M059J (cell line): ENCODE measurements at regions not wholly inside any gene's neighbourhood (a gene's known extent, or its start where the extent isn't known, plus 50 kb on each side); places are given as distances from the start of the nearest gene placed in this dataset.

Experiments used
- DNase-seq: peaks from one replicate; pipeline ENCODE4 v3.0.0-alpha.2; 2012; ENCODE audit warnings: low read depth

DNA sequence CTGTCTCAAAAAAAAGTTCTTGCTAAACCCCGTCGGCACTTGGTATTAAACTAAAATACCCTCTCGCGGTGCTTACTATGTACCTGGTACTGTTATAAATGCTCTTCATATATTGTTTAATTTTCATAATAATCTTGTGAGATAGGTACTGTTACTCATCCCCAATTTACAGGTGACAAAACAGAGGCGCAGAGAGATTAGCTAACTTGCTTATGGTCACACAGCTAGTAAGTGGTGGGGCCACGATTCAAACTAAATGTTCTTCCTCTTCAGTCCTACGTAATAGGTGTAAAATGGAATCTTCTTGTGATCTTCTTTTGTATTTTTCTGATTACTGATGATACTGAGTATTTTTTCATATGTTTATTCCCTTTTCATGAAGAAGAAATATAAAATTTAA is 51.3 kb downstream of the TET3 start:
- no peak for DNase-seq

DNA sequence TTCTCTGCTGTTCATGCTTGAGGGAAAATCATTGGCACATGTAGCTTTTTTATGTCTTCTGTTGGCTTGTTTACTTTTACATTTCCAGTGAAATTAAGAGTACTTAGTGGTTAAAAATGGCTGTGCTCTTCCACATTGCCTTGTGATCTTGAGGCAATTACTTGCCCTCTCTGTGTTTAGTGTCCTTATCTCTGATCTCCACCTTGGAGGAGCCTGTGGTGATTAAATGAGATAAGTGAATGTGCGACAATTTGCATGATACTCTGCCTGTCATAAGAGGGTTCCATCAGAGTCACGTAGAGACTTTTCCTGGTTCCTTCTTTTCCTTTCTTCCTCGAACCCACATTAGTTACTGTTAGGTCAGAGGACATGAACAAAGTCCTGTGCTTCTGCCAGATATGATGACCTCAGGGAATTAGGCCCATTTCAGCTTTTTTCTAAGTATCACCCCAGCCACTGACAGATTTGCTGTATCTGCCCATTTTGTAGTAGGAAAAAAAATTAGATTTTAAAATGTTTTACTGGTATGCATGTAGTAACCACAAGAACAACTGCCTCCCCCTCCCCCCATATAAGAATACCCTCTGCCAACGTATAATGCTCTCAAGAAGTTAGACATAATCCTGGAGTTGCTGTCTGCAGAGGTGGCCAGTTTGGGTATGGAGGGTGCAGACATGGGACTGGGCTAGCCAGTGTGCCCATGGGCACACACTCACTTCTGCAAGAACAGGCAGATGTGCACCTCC is 51.9 kb downstream of the TET3 start:
- DNase-seq: no peak

- no peak for DNase-seq
Observed at GRCh38 chr2:74037379-74037860, 52.7 kb downstream of the TET3 start.

DNA sequence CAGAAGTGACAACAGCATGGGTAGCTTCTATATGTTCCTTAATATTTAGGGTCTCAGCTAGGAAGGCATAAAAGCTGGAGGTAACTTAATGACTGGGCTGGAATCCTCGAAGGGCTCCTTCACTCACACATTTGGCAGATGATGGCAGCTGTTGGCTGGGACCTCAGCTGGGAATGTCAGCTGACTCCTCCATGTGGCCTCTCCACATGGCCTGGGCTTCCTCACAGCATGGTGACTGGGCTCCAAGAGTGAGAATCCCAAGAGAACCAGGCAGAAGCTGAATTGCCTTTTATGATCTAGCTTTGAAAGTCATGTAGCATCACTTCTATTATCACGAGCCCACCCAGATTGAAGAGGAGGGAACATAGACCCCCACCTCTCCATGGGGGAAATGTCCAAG is 54.9 kb downstream of the TET3 start:
- DNase-seq: no peak

- DNase-seq: no peak
Observed at GRCh38 chr2:74041182-74041581, 56.5 kb downstream of the TET3 start.

DNA sequence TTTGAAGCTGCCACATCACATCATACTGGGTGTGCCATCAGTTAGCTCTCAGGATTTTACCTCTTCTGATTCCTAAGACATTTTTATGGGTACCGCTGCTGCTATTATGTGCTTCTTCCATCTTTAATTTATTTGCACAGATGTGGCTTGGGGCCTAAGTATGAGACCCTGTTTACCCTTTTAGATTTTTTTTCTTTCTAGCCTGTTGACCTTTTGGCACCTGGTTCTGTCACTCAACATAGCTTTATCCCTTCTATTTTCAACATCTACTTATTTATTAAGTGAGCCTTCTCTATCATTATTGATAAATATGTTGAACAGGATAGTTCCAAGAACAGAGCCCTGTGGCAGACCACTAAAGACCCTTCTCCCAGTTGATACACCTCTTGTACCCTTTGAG is 57.0 kb downstream of the TET3 start:
- DNase-seq: no peak

DNA sequence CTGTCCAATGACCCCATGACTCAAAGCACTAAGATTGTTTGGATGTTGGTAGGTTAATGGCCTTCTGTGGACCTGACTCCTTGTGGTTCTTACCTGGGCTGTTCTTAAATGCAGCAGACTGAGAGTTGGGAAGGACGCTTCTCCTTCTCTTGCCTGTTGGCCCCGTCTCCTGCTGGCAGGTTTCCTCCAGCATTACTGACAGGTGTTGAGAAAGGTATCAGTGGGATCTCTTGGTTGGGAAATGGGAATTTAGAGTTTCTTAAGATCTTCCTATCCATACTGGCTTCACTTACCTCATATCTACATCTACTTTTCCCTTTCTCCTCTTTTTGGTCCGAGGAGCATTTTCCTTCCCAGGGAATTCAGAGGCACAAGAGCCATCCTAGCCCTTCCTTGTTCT is 57.9 kb downstream of the TET3 start:
- no peak for DNase-seq

DNA sequence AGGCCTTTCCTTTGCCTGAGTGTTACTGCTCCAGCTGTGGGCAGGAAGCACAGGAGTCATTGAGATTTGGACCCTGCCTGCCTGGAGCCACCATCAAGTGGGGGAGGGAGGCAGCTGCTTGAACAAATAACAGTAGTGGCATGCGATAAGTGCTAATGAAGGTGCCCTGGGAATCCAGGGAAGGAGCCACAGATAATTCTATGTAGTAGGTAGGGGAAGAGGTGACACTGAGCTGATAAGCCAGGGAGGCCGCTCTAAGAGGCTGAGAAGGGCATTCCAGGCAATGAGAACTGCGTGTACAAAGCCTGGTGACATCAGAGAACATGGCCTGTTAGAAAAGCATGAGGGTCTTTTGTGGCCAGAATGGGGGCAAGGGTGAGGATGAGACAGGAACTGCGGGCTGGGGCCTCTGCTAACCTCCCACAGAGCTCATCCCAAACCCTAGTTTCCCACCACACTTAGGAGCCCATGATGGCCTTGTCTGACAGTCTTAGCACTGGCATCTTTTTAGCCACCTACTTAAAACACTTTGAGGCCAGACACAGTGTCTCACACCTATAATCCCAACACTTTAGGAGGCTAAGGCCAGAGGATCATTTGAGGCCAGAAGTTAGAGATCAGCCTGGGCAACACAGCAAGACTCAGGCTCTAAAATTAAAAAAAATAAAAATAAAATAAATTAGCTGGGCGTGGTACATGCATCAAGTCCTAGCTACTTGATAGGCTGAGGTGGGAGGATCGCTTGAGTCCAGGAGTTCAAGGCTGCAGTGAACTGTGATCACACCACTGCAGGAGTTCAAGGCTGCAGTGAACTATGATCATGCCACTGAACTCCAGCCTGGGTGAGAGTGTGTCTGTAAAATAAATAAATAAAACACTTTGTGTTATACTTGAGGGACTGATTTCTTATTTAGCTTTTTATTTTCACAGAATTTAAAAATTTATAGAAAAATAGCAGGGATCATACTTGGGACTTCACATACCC is 58.9 kb downstream of the TET3 start:
- no peak for DNase-seq

DNA sequence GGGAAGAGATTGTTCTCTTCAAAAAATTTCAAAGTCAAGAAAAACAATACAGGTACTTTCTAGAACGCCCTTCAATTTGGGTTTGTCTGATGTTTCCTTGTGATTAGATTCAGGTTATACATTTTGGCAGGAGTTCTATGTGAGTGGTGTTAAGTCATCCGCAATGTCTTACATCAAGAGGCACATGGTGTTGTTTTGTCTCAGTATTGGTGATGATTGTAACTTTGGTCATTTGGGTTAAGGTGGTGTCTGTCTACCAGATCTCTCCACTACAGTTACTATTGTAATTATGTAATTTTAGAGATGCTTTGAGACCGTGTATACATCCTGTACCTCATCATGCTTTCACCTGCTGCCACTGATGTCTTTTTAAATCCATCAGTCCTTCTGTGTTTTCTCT is 60.3 kb downstream of the TET3 start:
- DNase-seq: no peak

GRCh38 chr2:74045454-74045853 is 60.7 kb downstream of the TET3 start:
- DNase-seq: peak; percentile 7

GRCh38 chr2:74046441-74046840 is 61.7 kb downstream of the TET3 start:
- DNase-seq: no peak

GRCh38 chr2:74047152-74047551 is 62.4 kb downstream of the TET3 start:
- DNase-seq: no peak

DNA sequence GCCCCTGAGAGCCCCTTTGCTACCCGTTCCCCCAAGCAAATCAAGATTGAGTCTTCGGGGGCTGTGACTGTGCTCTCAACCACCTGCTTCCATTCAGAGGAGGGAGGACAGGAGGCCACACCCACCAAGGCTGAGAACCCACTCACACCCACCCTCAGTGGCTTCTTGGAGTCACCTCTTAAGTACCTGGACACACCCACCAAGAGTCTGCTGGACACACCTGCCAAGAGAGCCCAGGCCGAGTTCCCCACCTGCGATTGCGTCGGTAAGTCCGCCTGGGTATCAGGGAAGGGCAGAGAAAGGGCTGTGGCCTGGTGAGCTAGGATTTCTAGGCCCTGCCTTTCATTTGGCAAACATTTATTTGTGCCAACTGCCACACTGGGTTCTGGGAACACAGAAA is 63.4 kb downstream of the TET3 start:
- DNase-seq: no peak

GRCh38 chr2:74048843-74049519 is 64.3 kb downstream of the TET3 start:
- DNase-seq: no peak

DNA sequence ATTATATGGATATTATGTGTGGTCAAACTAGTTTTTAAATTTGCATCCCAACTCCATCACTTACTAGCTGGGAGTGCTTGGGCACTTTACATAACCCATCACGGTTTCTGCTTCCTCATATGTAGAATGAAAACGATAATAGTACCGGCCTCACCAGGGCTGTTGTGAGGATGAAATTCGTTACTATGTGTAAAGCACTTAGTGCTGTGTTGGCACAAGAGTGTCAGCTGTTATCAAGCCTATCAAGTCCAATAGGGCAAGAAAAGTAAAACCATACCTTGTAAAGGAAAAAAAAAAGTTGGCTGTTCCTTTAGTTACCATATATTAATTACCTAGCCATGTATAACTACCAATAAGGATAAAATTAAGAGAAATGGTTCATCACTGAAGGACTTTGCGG is 65.4 kb downstream of the TET3 start:
- DNase-seq: no peak

- no peak for DNase-seq
Observed at GRCh38 chr2:74051504-74051903, 66.8 kb downstream of the TET3 start.

- DNase-seq: no peak
Observed at GRCh38 chr2:74052732-74053710, 68.3 kb downstream of the TET3 start.

DNA sequence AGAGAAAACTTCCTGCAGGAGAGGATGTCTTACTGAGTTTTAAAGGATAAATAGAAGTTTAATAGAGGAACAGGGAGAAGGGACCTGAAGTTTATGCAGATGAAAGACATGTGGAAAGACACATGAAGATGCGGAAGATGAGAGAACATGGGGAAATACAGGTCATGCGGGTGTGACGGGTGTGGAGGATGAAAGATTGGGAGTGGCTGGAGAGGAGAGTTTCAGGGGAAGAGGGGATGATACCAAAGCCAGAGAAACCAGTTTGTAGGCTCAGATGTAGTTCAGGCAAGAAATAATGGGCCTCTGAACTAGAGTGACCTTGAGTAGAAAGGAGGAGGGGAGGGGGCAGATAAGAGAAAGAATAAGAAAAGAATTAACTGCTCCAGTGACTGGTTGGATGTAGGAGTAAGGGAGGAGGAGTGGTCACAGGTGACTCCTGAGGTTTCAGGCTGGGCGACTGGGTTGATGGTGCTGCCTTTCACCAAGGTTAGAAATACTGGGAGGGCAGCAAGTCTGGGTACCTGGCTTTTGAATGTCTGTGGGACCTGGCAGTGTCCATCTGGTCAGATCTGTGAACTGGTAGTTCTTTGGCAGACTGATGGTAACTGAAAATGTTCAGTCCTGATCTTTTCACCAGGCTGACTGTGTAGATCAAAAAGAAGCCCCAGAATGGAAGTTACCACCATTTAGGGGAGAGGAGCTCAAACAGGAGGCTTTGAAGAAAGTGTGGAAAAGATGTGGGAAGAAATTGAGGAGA is 69.4 kb downstream of the TET3 start:
- DNase-seq: no peak

DNA sequence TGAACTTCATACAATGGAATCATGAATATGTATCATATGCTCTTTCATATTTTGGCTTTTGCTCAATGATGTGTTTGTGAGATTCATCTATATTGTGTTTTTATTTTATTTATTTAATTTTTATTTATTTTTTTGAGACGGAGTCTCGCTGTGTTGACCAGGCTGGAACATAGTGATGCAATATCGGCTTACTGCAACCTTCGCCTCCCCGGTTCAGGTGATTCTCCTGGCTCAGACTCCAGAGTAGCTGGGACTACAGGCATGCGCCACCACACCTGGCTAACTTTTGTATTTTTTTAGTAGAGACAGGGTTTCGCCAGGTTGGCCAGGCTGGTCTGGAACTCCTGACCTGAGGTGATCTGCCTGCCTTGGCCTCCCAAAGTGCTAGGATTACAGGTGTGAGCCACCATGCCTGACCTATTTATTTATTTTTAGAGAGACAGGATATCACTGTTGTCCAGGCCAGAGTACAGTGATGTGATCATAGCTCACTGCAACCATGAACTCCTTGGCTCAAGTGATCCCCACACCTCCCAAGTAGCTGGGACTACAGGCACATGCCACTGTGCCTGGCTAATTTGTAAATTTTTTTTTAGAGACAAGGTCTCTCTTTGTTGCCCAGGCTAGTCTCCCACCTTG is 74.5 kb downstream of the TET3 start:
- DNase-seq: no peak

- DNase-seq: no peak
Observed at GRCh38 chr2:74063486-74063885, 78.8 kb downstream of the TET3 start.
